Bronchial epithelial cell (primary cell): ENCODE measurements at regions not wholly inside any gene's neighbourhood (a gene's known extent, or its start where the extent isn't known, plus 50 kb on each side); places are given as distances from the start of the nearest gene placed in this dataset.

ENCODE experiments used
- DNase-seq: peaks from one replicate; pipeline ENCODE4 v3.0.0-alpha.2; 2010; ENCODE audit warnings: low read depth
- FAIRE-seq: peaks from 2 replicates; lab custom pipeline; 2011; peaks lifted over from hg19 to GRCh38; lab: Jason Lieb, UNC
- H3K27me3 ChIP-seq: 2 replicates; pipeline ENCODE4 v1.5.1; 2011; ENCODE audit warnings: low read length; ENCODE audit not compliant: control insufficient read depth, insufficient read depth
- H3K36me3 ChIP-seq: 2 replicates; pipeline ENCODE4 v1.5.1; 2011; ENCODE audit warnings: low read length; ENCODE audit not compliant: control insufficient read depth, insufficient read depth
- H3K4me3 ChIP-seq: 2 replicates; pipeline ENCODE4 v1.5.1; 2011; ENCODE audit warnings: mild to moderate bottlenecking, low read depth, low read length, control low read depth
- CTCF ChIP-seq: IDR thresholded peaks from 2 replicates; pipeline ENCODE4 v1.5.1; 2011; ENCODE audit warnings: mild to moderate bottlenecking, moderate library complexity, low read length, control low read depth, inconsistent platforms; ENCODE audit not compliant: insufficient read depth, severe bottlenecking

- TF ChIP-seq CTCF: peak; percentile 18
- FAIRE-seq (peak; percentile 52), DNase-seq (peak; percentile 29)
- H3K27me3 ChIP-seq: no peaks in the 10 kb centered on the region
- no peak overlapping the region for H3K4me3 ChIP-seq
- no peaks in the 10 kb centered on the region for H3K36me3 ChIP-seq
Observed at GRCh38 chr13:34143637-34144036, 325.7 kb downstream of the RFC3 start.

GRCh38 chr13:34144142-34144541 lies 326.2 kb downstream of the RFC3 start:
- no peaks in the 10 kb centered on the region for H3K36me3 ChIP-seq
- no peak for FAIRE-seq

GRCh38 chr13:34145061-34145460 lies 327.1 kb downstream of the RFC3 start:
- no peaks in the 10 kb centered on the region for H3K27me3 ChIP-seq
- no peaks in the 10 kb centered on the region for H3K36me3 ChIP-seq
- no peak overlapping the region for H3K4me3 ChIP-seq
- no peak for TF ChIP-seq CTCF
- DNase-seq (no peak), FAIRE-seq (no peak)

More at GRCh38 chr13:34144142-34144541, 326.2 kb downstream of the RFC3 start:
- no peak for TF ChIP-seq CTCF
- Histone ChIP-seq H3K27me3 (no peaks in the 10 kb centered on the region), H3K4me3 (no peak overlapping the region)
- no peak for DNase-seq

- Histone ChIP-seq H3K4me3 (no peak overlapping the region), H3K36me3 (no peaks in the 10 kb centered on the region), H3K27me3 (no peaks in the 10 kb centered on the region)
- no peak for DNase-seq
- no peak for FAIRE-seq
- TF ChIP-seq CTCF: no peak
Observed at GRCh38 chr13:34148359-34148758, 330.4 kb downstream of the RFC3 start.

- TF ChIP-seq CTCF: no peak
Observed at GRCh38 chr13:34151885-34152284, 333.9 kb downstream of the RFC3 start.

GRCh38 chr13:34152409-34152808 lies 334.5 kb downstream of the RFC3 start:
- no peak for TF ChIP-seq CTCF
- H3K27me3 ChIP-seq: no peaks in the 10 kb centered on the region
- no peak for FAIRE-seq
- H3K4me3 ChIP-seq: no peak overlapping the region
- no peaks in the 10 kb centered on the region for H3K36me3 ChIP-seq
- DNase-seq: peak; percentile 87

More at GRCh38 chr13:34151885-34152284, 333.9 kb downstream of the RFC3 start:
- no peaks in the 10 kb centered on the region for H3K36me3 ChIP-seq
- DNase-seq (peak; percentile 47), FAIRE-seq (no peak)
- no peak overlapping the region for H3K4me3 ChIP-seq
- H3K27me3 ChIP-seq: no peaks in the 10 kb centered on the region
